ENCODE measurements at regions not wholly inside any gene's neighbourhood (a gene's known extent, or its start where the extent isn't known, plus 50 kb on each side); places are given as distances from the start of the nearest gene placed in this dataset.

GRCh38 chr16:86344586-86344871, 165.8 kb upstream of the FOXF1 start:
- TF ChIP-seq PKNOX1 (IDR thresholded peaks at IDR 0.05) (no peak), SP1 (IDR thresholded peaks at IDR 0.05) (no peak), ZNF384 (IDR thresholded peaks at IDR 0.05) (no peak), BHLHE40 (IDR thresholded peaks at IDR 0.05; ENCODE audit: borderline replicate concordance) (no peak), HDGF (IDR thresholded peaks at IDR 0.05; ENCODE audit: borderline replicate concordance) (no peak), FOXA1 (IDR thresholded peaks at IDR 0.05) (no peak), CTBP1 (IDR thresholded peaks at IDR 0.05; ENCODE audit: borderline replicate concordance) (no peak), L3MBTL2 (conservative IDR thresholded peaks at IDR 0.05) (no peak), NFRKB (IDR thresholded peaks at IDR 0.05) (no peak)
